ENCODE measurements at regions not wholly inside any gene's neighbourhood (a gene's known extent, or its start where the extent isn't known, plus 50 kb on each side); places are given as distances from the start of the nearest gene placed in this dataset.

GRCh38 chr11:116547571-116547970 lies 225.2 kb downstream of the BUD13 start:
- H3K36me3 Mint-ChIP-seq (ENCODE audit: unreplicated experiment), result no peaks in the 10 kb centered on the region
- H3K4me1 Mint-ChIP-seq (ENCODE audit: low read depth, unreplicated experiment), result peaks cover 15% of the 10 kb centered on the region
- H3K27me3 Mint-ChIP-seq (ENCODE audit: unreplicated experiment), result peaks cover 7% of the 10 kb centered on the region
- DNase-seq, result no peak
- no peak overlapping the region for H3K27ac Mint-ChIP-seq (ENCODE audit: unreplicated experiment)
- no peak for TF ChIP-seq CTCF (IDR thresholded peaks at IDR 0.05; ENCODE audit: partially characterized antibody, unreplicated experiment)
- H3K4me3 Mint-ChIP-seq (ENCODE audit: unreplicated experiment), result no peak overlapping the region
- peaks cover 2% of the 10 kb centered on the region for H3K9me3 Mint-ChIP-seq (ENCODE audit: unreplicated experiment)

GRCh38 chr11:116545912-116546311 lies 226.9 kb downstream of the BUD13 start:
- H3K4me1 Mint-ChIP-seq (ENCODE audit: low read depth, unreplicated experiment), result peaks cover 4% of the 10 kb centered on the region
- no peak for DNase-seq
- H3K4me3 Mint-ChIP-seq (ENCODE audit: unreplicated experiment), result no peak overlapping the region
- TF ChIP-seq CTCF (IDR thresholded peaks at IDR 0.05; ENCODE audit: partially characterized antibody, unreplicated experiment), result no peak
- no peaks in the 10 kb centered on the region for H3K27me3 Mint-ChIP-seq (ENCODE audit: unreplicated experiment)
- H3K9me3 Mint-ChIP-seq (ENCODE audit: unreplicated experiment), result peaks cover 2% of the 10 kb centered on the region
- H3K27ac Mint-ChIP-seq (ENCODE audit: unreplicated experiment), result no peak overlapping the region
- H3K36me3 Mint-ChIP-seq (ENCODE audit: unreplicated experiment), result no peaks in the 10 kb centered on the region

GRCh38 chr11:116544721-116545120 lies 228.1 kb downstream of the BUD13 start:
- H3K36me3 Mint-ChIP-seq (ENCODE audit: unreplicated experiment), result no peaks in the 10 kb centered on the region
- no peak for TF ChIP-seq CTCF (IDR thresholded peaks at IDR 0.05; ENCODE audit: partially characterized antibody, unreplicated experiment)
- no peak for DNase-seq
- H3K4me3 Mint-ChIP-seq (ENCODE audit: unreplicated experiment), result no peak overlapping the region
- peaks cover 4% of the 10 kb centered on the region for H3K9me3 Mint-ChIP-seq (ENCODE audit: unreplicated experiment)
- no peaks in the 10 kb centered on the region for H3K4me1 Mint-ChIP-seq (ENCODE audit: low read depth, unreplicated experiment)
- peaks cover 2% of the 10 kb centered on the region for H3K27me3 Mint-ChIP-seq (ENCODE audit: unreplicated experiment)
- no peak overlapping the region for H3K27ac Mint-ChIP-seq (ENCODE audit: unreplicated experiment)

- no peak for DNase-seq
- no peak for TF ChIP-seq CTCF (IDR thresholded peaks at IDR 0.05; ENCODE audit: partially characterized antibody, unreplicated experiment)
- no peak overlapping the region for H3K4me3 Mint-ChIP-seq (ENCODE audit: unreplicated experiment)
- H3K27me3 Mint-ChIP-seq (ENCODE audit: unreplicated experiment), result peaks cover 2% of the 10 kb centered on the region
- H3K9me3 Mint-ChIP-seq (ENCODE audit: unreplicated experiment), result peaks cover 2% of the 10 kb centered on the region
- no peaks in the 10 kb centered on the region for H3K4me1 Mint-ChIP-seq (ENCODE audit: low read depth, unreplicated experiment)
- no peak overlapping the region for H3K27ac Mint-ChIP-seq (ENCODE audit: unreplicated experiment)
- no peaks in the 10 kb centered on the region for H3K36me3 Mint-ChIP-seq (ENCODE audit: unreplicated experiment)
These were observed 228.8 kb downstream of the BUD13 start for GRCh38 chr11:116543911-116544475.

- H3K4me1 Mint-ChIP-seq (ENCODE audit: low read depth, unreplicated experiment), result no peaks in the 10 kb centered on the region
- no peak overlapping the region for H3K4me3 Mint-ChIP-seq (ENCODE audit: unreplicated experiment)
- TF ChIP-seq CTCF (IDR thresholded peaks at IDR 0.05; ENCODE audit: partially characterized antibody, unreplicated experiment), result no peak
- no peaks in the 10 kb centered on the region for H3K36me3 Mint-ChIP-seq (ENCODE audit: unreplicated experiment)
- H3K27me3 Mint-ChIP-seq (ENCODE audit: unreplicated experiment), result peaks cover 2% of the 10 kb centered on the region
- DNase-seq, result no peak
- H3K9me3 Mint-ChIP-seq (ENCODE audit: unreplicated experiment), result peaks cover 2% of the 10 kb centered on the region
- no peak overlapping the region for H3K27ac Mint-ChIP-seq (ENCODE audit: unreplicated experiment)
These were observed 229.7 kb downstream of the BUD13 start for GRCh38 chr11:116543099-116543498.
